Activated CD8-positive, alpha-beta T cell treated with anti-CD3 and anti-CD28 coated beads for 36 hours (primary cell): ENCODE measurements at regions not wholly inside any gene's neighbourhood (a gene's known extent, or its start where the extent isn't known, plus 50 kb on each side); places are given as distances from the start of the nearest gene placed in this dataset.

ENCODE experiments used
- ATAC-seq: fragments of 200-7000 bp; cut with Tn5 transposase; one replicate; pipeline ENCODE4 v1.10.0; 2021; ENCODE audit warnings: mild to moderate bottlenecking, moderate library complexity
- CTCF ChIA-PET: fragments of 350-600 bp; sonication (Branson Sonifier 250); formaldehyde crosslinking; loops from one replicate; lab custom pipeline; 2021; ENCODE audit warnings: antibody characterized with exemption; lab: Charles Lee
- POLR2A ChIA-PET: fragments of 350-600 bp; sonication (Branson Sonifier 250); formaldehyde crosslinking; loops from one replicate; lab custom pipeline; 2021; ENCODE audit warnings: antibody characterized with exemption; lab: Charles Lee
- DNase-seq: peaks from one replicate; pipeline ENCODE4 v3.0.0-alpha.2; 2020
- H3K27ac Mint-ChIP-seq: one replicate; pipeline ENCODE4 v1.8.0; 2021; ENCODE audit warnings: mild to moderate bottlenecking, mixed read lengths
- H3K27me3 Mint-ChIP-seq: one replicate; pipeline ENCODE4 v1.8.0; 2021; ENCODE audit warnings: mixed read lengths
- H3K36me3 Mint-ChIP-seq: one replicate; pipeline ENCODE4 v1.8.0; 2021; ENCODE audit warnings: low read depth, mixed read lengths
- H3K4me1 Mint-ChIP-seq: one replicate; pipeline ENCODE4 v1.8.0; 2021; ENCODE audit warnings: low read depth, mixed read lengths
- H3K4me3 Mint-ChIP-seq: one replicate; pipeline ENCODE4 v1.8.0; 2021; ENCODE audit warnings: mild to moderate bottlenecking, moderate library complexity, mixed read lengths
- H3K9me3 Mint-ChIP-seq: one replicate; pipeline ENCODE4 v1.8.0; 2021; ENCODE audit warnings: mixed read lengths
- intact Hi-C: fragments of 100-400 bp; cut with micrococcal nuclease; formaldehyde crosslinking; loops from one replicate; pipeline ENCODE4 v1.10.0; 2022
- TF ChIP-seq, protein P1 (sequence below): fragments of 200-600 bp; IDR thresholded peaks from one replicate; pipeline ENCODE4 v1.8.0; 2022; ENCODE audit warnings: antibody characterized with exemption, mild to moderate bottlenecking

GRCh38 chr22:47390026-47390970 lies 627.8 kb downstream of the TBC1D22A start:
- no peaks in the 10 kb centered on the region for H3K36me3 Mint-ChIP-seq
- DNase-seq = no peak
- no peak overlapping the region for H3K27ac Mint-ChIP-seq
- no peaks in the 10 kb centered on the region for H3K9me3 Mint-ChIP-seq
- ATAC-seq = no peak
- H3K4me3 Mint-ChIP-seq = no peak overlapping the region
- ChIA-PET CTCF (no interaction called here), POLR2A (no interaction called here)
- no peaks in the 10 kb centered on the region for H3K27me3 Mint-ChIP-seq
- intact Hi-C loops = no loop called here
- H3K4me1 Mint-ChIP-seq = no peaks in the 10 kb centered on the region
- TF ChIP-seq, protein P1, sequence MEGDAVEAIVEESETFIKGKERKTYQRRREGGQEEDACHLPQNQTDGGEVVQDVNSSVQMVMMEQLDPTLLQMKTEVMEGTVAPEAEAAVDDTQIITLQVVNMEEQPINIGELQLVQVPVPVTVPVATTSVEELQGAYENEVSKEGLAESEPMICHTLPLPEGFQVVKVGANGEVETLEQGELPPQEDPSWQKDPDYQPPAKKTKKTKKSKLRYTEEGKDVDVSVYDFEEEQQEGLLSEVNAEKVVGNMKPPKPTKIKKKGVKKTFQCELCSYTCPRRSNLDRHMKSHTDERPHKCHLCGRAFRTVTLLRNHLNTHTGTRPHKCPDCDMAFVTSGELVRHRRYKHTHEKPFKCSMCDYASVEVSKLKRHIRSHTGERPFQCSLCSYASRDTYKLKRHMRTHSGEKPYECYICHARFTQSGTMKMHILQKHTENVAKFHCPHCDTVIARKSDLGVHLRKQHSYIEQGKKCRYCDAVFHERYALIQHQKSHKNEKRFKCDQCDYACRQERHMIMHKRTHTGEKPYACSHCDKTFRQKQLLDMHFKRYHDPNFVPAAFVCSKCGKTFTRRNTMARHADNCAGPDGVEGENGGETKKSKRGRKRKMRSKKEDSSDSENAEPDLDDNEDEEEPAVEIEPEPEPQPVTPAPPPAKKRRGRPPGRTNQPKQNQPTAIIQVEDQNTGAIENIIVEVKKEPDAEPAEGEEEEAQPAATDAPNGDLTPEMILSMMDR = no peak

DNA sequence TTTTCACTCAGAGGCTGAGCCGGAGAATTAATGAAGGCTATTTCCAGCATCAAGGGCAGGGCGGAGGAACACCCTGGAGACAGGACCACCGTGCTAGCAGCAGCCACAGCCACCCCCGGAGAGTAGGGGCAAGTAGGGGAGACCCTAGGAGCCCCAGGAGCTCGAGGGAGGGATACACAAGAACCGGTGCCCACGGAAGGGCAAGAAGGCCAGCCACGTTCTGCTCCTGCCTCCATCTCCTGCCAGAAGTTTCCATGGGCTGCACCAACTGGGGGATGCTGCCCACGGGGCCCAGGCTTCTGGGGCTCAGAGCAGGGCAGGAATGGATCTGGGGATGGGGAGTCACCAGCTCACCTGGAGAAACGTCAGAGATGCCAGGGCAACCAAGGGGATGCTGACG lies 626.8 kb downstream of the TBC1D22A start:
- ATAC-seq (no peak), DNase-seq (no peak)
- Mint-ChIP-seq H3K36me3 (no peaks in the 10 kb centered on the region), H3K27me3 (no peaks in the 10 kb centered on the region), H3K9me3 (no peaks in the 10 kb centered on the region), H3K4me1 (no peaks in the 10 kb centered on the region), H3K4me3 (no peak overlapping the region), H3K27ac (no peak overlapping the region)
- ChIA-PET POLR2A (no interaction called here), CTCF (no interaction called here)
- intact Hi-C loops = no loop called here
- TF ChIP-seq, protein P1 = no peak

DNA sequence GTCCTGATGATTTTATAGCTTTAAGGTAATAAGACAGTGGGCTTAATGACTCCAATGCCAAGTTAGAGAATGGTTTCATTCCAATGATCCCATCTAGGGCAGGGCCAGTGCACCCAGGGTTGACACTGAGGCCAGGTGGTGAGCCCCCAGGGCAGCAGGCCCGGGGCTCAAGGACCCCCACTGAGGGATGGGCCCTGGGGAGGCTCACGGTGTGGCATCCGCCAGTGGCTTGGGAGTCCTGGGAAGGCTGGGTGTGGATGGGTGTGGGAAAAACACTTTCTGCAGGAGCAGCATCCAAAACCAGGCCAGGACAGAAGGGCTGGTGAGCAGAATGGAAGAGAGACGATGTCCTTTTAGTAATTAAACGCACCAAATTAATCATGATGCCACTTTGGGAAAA lies 626.3 kb downstream of the TBC1D22A start:
- no peaks in the 10 kb centered on the region for H3K4me1 Mint-ChIP-seq
- H3K9me3 Mint-ChIP-seq = no peaks in the 10 kb centered on the region
- intact Hi-C loops = no loop called here
- no peaks in the 10 kb centered on the region for H3K27me3 Mint-ChIP-seq
- no peak for DNase-seq
- ChIA-PET CTCF (no interaction called here), POLR2A (no interaction called here)
- no peak for ATAC-seq
- H3K27ac Mint-ChIP-seq = no peak overlapping the region
- no peak overlapping the region for H3K4me3 Mint-ChIP-seq
- no peaks in the 10 kb centered on the region for H3K36me3 Mint-ChIP-seq
- TF ChIP-seq, protein P1 = no peak

DNA sequence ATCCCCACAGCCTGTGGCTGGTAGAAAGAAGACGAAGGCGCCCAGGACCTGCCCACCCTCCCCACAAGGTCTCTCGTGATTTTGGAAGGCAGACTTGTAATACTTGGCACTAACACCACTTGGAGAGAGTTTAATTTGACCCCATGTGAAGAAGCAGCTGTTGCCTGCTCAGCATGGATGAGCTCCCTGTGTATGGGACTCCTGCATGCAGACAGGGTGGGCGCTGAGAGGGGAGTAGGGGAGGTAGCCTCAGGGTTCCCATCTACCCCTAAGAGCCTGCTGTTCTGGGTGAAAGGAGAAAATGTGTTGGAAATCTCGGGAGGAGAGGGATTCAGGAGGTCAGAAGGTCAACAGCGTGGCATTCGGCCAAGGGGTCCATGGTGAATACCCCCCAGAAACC lies 625.9 kb downstream of the TBC1D22A start:
- intact Hi-C loops = no loop called here
- H3K27ac Mint-ChIP-seq = no peak overlapping the region
- H3K9me3 Mint-ChIP-seq = no peaks in the 10 kb centered on the region
- DNase-seq (no peak), ATAC-seq (no peak)
- POLR2A ChIA-PET = no interaction called here
- TF ChIP-seq, protein P1 = no peak
- no peaks in the 10 kb centered on the region for H3K27me3 Mint-ChIP-seq
- no peak overlapping the region for H3K4me3 Mint-ChIP-seq
- H3K4me1 Mint-ChIP-seq = no peaks in the 10 kb centered on the region
- CTCF ChIA-PET = no interaction called here
- H3K36me3 Mint-ChIP-seq = no peaks in the 10 kb centered on the region

- no peak for DNase-seq
- no peaks in the 10 kb centered on the region for H3K9me3 Mint-ChIP-seq
- CTCF ChIA-PET = no interaction called here
- H3K4me3 Mint-ChIP-seq = no peak overlapping the region
- no peaks in the 10 kb centered on the region for H3K4me1 Mint-ChIP-seq
- H3K27me3 Mint-ChIP-seq = no peaks in the 10 kb centered on the region
- H3K36me3 Mint-ChIP-seq = no peaks in the 10 kb centered on the region
- POLR2A ChIA-PET = no interaction called here
- ATAC-seq = no peak
- intact Hi-C loops = no loop called here
- H3K27ac Mint-ChIP-seq = no peak overlapping the region
- TF ChIP-seq, protein P1 = no peak
These were observed 624.5 kb downstream of the TBC1D22A start for GRCh38 chr22:47386812-47387510.
